ENCODE measurements at regions not wholly inside any gene's neighbourhood (a gene's known extent, or its start where the extent isn't known, plus 50 kb on each side); places are given as distances from the start of the nearest gene placed in this dataset.

DNA sequence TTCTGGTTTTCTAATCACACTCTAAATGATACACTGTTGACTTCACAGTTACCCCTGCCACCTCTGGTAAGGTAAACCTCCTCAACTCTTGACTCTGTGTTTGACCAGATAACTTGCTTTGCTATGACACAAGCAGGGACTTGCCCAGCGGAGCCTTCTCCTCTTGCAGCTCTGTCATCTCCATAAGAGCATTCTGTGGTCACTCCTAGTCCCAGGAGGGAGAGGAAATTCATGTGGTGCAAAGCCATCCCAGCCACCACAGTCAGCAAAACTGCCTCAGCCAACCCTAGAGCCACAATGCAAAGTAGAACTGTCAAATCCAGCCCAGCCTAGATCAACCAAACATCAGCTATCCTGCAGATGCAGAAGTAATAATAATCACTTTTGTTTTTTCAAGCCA is 144.7 kb upstream of the GADL1 start:
- Histone ChIP-seq H3K4me3 (no peak overlapping the region), H3K27ac (no peak overlapping the region), H3K4me2 (no peak overlapping the region), H3K4me1 (no peaks in the 10 kb centered on the region), H3K9me3 (peaks cover 7% of the 10 kb centered on the region; the same call in 2 of the 3 replicates)
- no peak for TF ChIP-seq RARB (CRISPR knock-in tag; IDR thresholded peaks at IDR 0.05)
- CTCF ChIA-PET = no interaction called here
- no peak for DNase-seq (ENCODE audit: low read depth in 1 of 2, low spot score in 1 of 2)
- no peak for ATAC-seq
- POLR2A ChIA-PET = no interaction called here
- WGBS (ENCODE audit: missing lambda C conversion rate) = 13% methylated on average over 1 of the region's 1 CpG
- no peak for FAIRE-seq

DNA sequence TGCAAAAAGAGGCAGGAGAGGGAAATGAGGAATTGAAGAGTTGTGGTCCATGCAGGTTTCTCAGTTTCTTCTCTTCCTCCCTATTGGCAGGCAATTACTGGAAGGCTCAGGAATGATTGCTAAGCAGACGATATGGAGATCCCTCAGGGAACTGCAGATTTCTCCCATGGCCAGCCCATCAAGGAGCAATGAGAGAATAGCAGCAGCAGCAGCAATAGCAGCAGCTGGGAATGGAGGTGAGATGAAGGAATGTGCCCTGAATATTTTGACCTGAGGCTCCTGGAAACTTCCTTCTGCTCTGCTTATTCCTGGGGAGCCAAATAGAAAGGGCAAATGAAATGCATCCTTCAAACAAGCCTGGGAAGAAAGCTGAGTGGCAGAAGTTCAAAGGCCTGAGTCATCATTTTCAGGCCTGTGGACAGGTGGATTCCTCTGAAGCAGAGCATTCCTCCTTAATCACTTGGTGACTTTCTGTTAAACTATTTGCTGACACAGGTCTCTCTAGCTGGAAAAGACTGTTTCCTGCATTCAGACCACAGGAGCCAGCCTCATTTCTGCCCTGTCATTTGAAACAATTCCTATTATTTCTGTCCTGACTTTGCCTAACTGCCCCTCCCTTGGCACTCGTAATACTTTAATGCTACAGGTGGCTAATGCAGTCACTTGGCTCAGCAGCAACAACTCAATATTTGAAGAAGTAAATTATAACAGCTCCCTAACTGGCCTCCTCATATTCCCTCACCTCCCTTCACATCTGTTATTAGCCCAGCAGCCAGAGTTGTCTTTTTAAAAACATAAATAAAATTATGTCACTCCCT is 146.9 kb upstream of the GADL1 start:
- no peaks in the 10 kb centered on the region for H3K4me1 ChIP-seq
- no peak overlapping the region for H3K4me3 ChIP-seq
- no peak overlapping the region for H3K4me2 ChIP-seq
- peaks cover 7% of the 10 kb centered on the region; the same call in 2 of the 3 replicates for H3K9me3 ChIP-seq
- CTCF ChIA-PET = no interaction called here
- FAIRE-seq = no peak
- no peak overlapping the region for H3K27ac ChIP-seq
- 18% methylated on average over 2 of the region's 2 CpGs for WGBS (ENCODE audit: missing lambda C conversion rate)
- peak in 1 of 2 experiments; percentile 64; a peak in 2 of 6 replicates for ATAC-seq
- DNase-seq (ENCODE audit: low read depth in 1 of 2, low spot score in 1 of 2) = peak; percentile 23 to 29
- TF ChIP-seq EHMT2 (IDR thresholded peaks at IDR 0.05; ENCODE audit: low read depth) (no peak), MAFK (IDR thresholded peaks at IDR 0.05; ENCODE audit: partially characterized antibody) (peak; percentile 97)
- POLR2A ChIA-PET = interaction anchor here (1.1 kb wide), 1 partner anchor 492 kb away, joined by 3 read pairs; the partner anchor contains the start of gene STT3B

DNA sequence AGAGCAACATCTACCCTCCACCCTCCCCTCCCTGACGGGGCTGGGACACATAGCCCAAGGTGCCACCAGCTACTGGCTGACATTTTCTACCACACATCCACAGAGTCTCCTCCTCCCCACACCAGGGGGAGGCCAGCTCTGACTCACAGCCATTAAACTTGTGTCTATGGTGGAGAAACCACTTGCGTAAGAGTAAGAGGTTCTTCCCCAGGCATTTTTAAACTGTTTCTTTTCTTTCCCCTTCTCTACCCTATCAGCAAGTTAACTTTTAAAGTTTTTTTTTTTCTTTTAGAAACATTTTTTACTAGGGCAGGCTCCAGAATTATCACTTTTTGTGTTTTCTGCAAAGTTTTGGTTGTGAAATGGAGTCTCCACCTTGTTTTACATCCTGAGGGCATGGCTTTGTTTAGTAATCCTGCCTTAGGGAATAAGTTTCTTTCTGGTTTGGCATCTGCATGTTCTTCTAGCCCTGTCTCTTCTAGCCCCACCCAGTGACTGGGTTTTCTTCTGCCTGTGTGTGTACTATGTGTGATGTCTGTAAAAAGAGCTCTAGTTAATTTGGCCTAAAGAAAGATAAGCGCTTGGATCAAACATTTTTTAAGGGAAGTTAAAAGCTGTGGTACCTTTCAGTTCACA is 148.8 kb upstream of the GADL1 start:
- no peak for FAIRE-seq
- no peak overlapping the region for H3K27ac ChIP-seq
- H3K9me3 ChIP-seq = peaks cover 7% of the 10 kb centered on the region; the same call in 2 of the 3 replicates
- WGBS (ENCODE audit: missing lambda C conversion rate) = 79% methylated on average over 3 of the region's 3 CpGs
- H3K4me3 ChIP-seq = no peak overlapping the region
- H3K4me2 ChIP-seq = no peak overlapping the region
- POLR2A ChIA-PET = no interaction called here
- CTCF ChIA-PET = no interaction called here
- TF ChIP-seq JUN (IDR thresholded peaks at IDR 0.05) (no peak), HOXB5 (CRISPR knock-in tag; IDR thresholded peaks at IDR 0.05) (no peak), NPAS2 (CRISPR knock-in tag; IDR thresholded peaks at IDR 0.05; ENCODE audit: borderline replicate concordance) (no peak), SREBF2 (IDR thresholded peaks at IDR 0.05) (no peak), CHD4 (IDR thresholded peaks at IDR 0.05; ENCODE audit: borderline replicate concordance) (no peak), FOSB (CRISPR knock-in tag; IDR thresholded peaks at IDR 0.05) (no peak), ZC3H11A (IDR thresholded peaks at IDR 0.05) (no peak), ZSCAN20 (CRISPR knock-in tag; IDR thresholded peaks at IDR 0.05) (no peak)
- TF ChIP-seq, protein P1, sequence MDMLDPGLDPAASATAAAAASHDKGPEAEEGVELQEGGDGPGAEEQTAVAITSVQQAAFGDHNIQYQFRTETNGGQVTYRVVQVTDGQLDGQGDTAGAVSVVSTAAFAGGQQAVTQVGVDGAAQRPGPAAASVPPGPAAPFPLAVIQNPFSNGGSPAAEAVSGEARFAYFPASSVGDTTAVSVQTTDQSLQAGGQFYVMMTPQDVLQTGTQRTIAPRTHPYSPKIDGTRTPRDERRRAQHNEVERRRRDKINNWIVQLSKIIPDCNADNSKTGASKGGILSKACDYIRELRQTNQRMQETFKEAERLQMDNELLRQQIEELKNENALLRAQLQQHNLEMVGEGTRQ (IDR thresholded peaks at IDR 0.05) = no peak
- TF ChIP-seq, protein P2, sequence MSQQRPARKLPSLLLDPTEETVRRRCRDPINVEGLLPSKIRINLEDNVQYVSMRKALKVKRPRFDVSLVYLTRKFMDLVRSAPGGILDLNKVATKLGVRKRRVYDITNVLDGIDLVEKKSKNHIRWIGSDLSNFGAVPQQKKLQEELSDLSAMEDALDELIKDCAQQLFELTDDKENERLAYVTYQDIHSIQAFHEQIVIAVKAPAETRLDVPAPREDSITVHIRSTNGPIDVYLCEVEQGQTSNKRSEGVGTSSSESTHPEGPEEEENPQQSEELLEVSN (IDR thresholded peaks at IDR 0.05; ENCODE audit: borderline replicate concordance, low read depth) = no peak
- TF ChIP-seq, protein P3, sequence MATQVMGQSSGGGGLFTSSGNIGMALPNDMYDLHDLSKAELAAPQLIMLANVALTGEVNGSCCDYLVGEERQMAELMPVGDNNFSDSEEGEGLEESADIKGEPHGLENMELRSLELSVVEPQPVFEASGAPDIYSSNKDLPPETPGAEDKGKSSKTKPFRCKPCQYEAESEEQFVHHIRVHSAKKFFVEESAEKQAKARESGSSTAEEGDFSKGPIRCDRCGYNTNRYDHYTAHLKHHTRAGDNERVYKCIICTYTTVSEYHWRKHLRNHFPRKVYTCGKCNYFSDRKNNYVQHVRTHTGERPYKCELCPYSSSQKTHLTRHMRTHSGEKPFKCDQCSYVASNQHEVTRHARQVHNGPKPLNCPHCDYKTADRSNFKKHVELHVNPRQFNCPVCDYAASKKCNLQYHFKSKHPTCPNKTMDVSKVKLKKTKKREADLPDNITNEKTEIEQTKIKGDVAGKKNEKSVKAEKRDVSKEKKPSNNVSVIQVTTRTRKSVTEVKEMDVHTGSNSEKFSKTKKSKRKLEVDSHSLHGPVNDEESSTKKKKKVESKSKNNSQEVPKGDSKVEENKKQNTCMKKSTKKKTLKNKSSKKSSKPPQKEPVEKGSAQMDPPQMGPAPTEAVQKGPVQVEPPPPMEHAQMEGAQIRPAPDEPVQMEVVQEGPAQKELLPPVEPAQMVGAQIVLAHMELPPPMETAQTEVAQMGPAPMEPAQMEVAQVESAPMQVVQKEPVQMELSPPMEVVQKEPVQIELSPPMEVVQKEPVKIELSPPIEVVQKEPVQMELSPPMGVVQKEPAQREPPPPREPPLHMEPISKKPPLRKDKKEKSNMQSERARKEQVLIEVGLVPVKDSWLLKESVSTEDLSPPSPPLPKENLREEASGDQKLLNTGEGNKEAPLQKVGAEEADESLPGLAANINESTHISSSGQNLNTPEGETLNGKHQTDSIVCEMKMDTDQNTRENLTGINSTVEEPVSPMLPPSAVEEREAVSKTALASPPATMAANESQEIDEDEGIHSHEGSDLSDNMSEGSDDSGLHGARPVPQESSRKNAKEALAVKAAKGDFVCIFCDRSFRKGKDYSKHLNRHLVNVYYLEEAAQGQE (IDR thresholded peaks at IDR 0.05) = no peak
- TF ChIP-seq, protein P4, sequence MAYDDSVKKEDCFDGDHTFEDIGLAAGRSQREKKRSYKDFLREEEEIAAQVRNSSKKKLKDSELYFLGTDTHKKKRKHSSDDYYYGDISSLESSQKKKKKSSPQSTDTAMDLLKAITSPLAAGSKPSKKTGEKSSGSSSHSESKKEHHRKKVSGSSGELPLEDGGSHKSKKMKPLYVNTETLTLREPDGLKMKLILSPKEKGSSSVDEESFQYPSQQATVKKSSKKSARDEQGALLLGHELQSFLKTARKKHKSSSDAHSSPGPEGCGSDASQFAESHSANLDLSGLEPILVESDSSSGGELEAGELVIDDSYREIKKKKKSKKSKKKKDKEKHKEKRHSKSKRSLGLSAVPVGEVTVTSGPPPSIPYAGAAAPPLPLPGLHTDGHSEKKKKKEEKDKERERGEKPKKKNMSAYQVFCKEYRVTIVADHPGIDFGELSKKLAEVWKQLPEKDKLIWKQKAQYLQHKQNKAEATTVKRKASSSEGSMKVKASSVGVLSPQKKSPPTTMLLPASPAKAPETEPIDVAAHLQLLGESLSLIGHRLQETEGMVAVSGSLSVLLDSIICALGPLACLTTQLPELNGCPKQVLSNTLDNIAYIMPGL (CRISPR knock-in tag; IDR thresholded peaks at IDR 0.05; ENCODE audit: borderline replicate concordance) = no peak
- ATAC-seq = no peak
- H3K4me1 ChIP-seq = no peaks in the 10 kb centered on the region
- DNase-seq (ENCODE audit: low read depth in 1 of 2, low spot score in 1 of 2) = no peak

Data from A549 (cell line).